Coronary artery (tissue), 2 donors: ENCODE measurements at regions not wholly inside any gene's neighbourhood (a gene's known extent, or its start where the extent isn't known, plus 50 kb on each side); places are given as distances from the start of the nearest gene placed in this dataset.
"Not testable (repeated sequence)": the region's sequence is repeated elsewhere in the genome, so short reads cannot be mapped to it uniquely, and the experiment has no call there.

ENCODE experiments used
- DNase-seq: peaks from one replicate; pipeline ENCODE4 v3.0.0-alpha.2; 2017; ENCODE audit warnings: low spot score
- H3K27ac ChIP-seq, 2 donors: fragments of 200-600 bp; sonication (generic); one replicate each; pipeline ENCODE4 v1.5.1; 2016 to 2019
- H3K4me3 ChIP-seq: fragments of 200-600 bp; sonication (generic); 2 replicates; pipeline ENCODE4 v1.5.1; 2016; ENCODE audit warnings: mild to moderate bottlenecking, moderate library complexity
- CTCF ChIP-seq: fragments of 200-600 bp; sonication (generic); IDR thresholded peaks from one replicate; pipeline ENCODE4 v1.5.1; 2019; ENCODE audit warnings: antibody characterized with exemption

GRCh38 chr20:6662309-6662708 is 105.2 kb upstream of the BMP2 start:
- Histone ChIP-seq H3K4me3 (no peak overlapping the region), H3K27ac (no peak overlapping the region)
- no peak for DNase-seq
- no peak for TF ChIP-seq CTCF

- no peak for DNase-seq
- Histone ChIP-seq H3K27ac (no peak overlapping the region), H3K4me3 (no peak overlapping the region)
- no peak for TF ChIP-seq CTCF
Observed at GRCh38 chr20:6660441-6660840, 107.0 kb upstream of the BMP2 start.

GRCh38 chr20:6658909-6659308 is 108.6 kb upstream of the BMP2 start:
- DNase-seq, H3K27ac ChIP-seq, H3K4me3 ChIP-seq: not testable (repeated sequence)

GRCh38 chr20:6657904-6658303 is 109.6 kb upstream of the BMP2 start:
- TF ChIP-seq CTCF: no peak
- no peak overlapping the region for H3K27ac ChIP-seq
- H3K4me3 ChIP-seq: no peak overlapping the region
- no peak for DNase-seq

- DNase-seq: no peak
- no peak overlapping the region for H3K4me3 ChIP-seq
- TF ChIP-seq CTCF: no peak
- no peak overlapping the region for H3K27ac ChIP-seq
Observed at GRCh38 chr20:6657111-6657510, 110.4 kb upstream of the BMP2 start.

- H3K4me3 ChIP-seq: no peak overlapping the region
- DNase-seq: no peak
- H3K27ac ChIP-seq: no peak overlapping the region
- no peak for TF ChIP-seq CTCF
Observed at GRCh38 chr20:6654513-6655252, 112.8 kb upstream of the BMP2 start.

GRCh38 chr20:6651561-6651960 is 115.9 kb upstream of the BMP2 start:
- TF ChIP-seq CTCF: no peak
- no peak for DNase-seq
- H3K27ac ChIP-seq: no peak overlapping the region
- no peak overlapping the region for H3K4me3 ChIP-seq
